GM19043 (cell line): ENCODE measurements at regions not wholly inside any gene's neighbourhood (a gene's known extent, or its start where the extent isn't known, plus 50 kb on each side); places are given as distances from the start of the nearest gene placed in this dataset.
"Not testable (repeated sequence)": the region's sequence is repeated elsewhere in the genome, so short reads cannot be mapped to it uniquely, and the experiment has no call there.

Source experiments
- ATAC-seq: cut with Tn5 transposase; IDR thresholded peaks from one replicate; pipeline ENCODE4 v1.9.1; 2021; ENCODE audit warnings: low read depth; ENCODE audit not compliant: unreplicated experiment

GRCh38 chr6:9086331-9086730 is 651.0 kb upstream of the SLC35B3 start:
- no peak for ATAC-seq

GRCh38 chr6:9085709-9086070 is 650.3 kb upstream of the SLC35B3 start:
- no peak for ATAC-seq

- no peak for ATAC-seq
Measured at GRCh38 chr6:9085054-9085708, 649.8 kb upstream of the SLC35B3 start.

GRCh38 chr6:9083108-9083507 is 647.8 kb upstream of the SLC35B3 start:
- no peak for ATAC-seq

GRCh38 chr6:9066726-9067125 is 631.4 kb upstream of the SLC35B3 start:
- ATAC-seq, result no peak

GRCh38 chr6:9064156-9064555 is 628.8 kb upstream of the SLC35B3 start:
- ATAC-seq, result no peak

GRCh38 chr6:9062596-9062995 is 627.3 kb upstream of the SLC35B3 start:
- no peak for ATAC-seq

GRCh38 chr6:9057937-9058336 is 622.6 kb upstream of the SLC35B3 start:
- no peak for ATAC-seq

- no peak for ATAC-seq
Measured at GRCh38 chr6:9056556-9056955, 621.2 kb upstream of the SLC35B3 start.

GRCh38 chr6:9044426-9044825 is 609.1 kb upstream of the SLC35B3 start:
- ATAC-seq, result no peak

GRCh38 chr6:9040718-9041117 is 605.4 kb upstream of the SLC35B3 start:
- no peak for ATAC-seq

- no peak for ATAC-seq
Measured at GRCh38 chr6:9039258-9039657, 603.9 kb upstream of the SLC35B3 start.

GRCh38 chr6:9028086-9028485 is 592.7 kb upstream of the SLC35B3 start:
- no peak for ATAC-seq

GRCh38 chr6:9025796-9026394 is 590.5 kb upstream of the SLC35B3 start:
- ATAC-seq, result no peak

GRCh38 chr6:9025228-9025627 is 589.9 kb upstream of the SLC35B3 start:
- ATAC-seq, result no peak

GRCh38 chr6:9024246-9024645 is 588.9 kb upstream of the SLC35B3 start:
- not testable (repeated sequence) for ATAC-seq

GRCh38 chr6:9020001-9020400 is 584.7 kb upstream of the SLC35B3 start:
- ATAC-seq, result no peak

GRCh38 chr6:9009931-9010330 is 574.6 kb upstream of the SLC35B3 start:
- ATAC-seq, result no peak

- ATAC-seq, result no peak
Measured at GRCh38 chr6:9007027-9007426, 571.7 kb upstream of the SLC35B3 start.

- ATAC-seq, result no peak
Measured at GRCh38 chr6:9002833-9003232, 567.5 kb upstream of the SLC35B3 start.

- ATAC-seq, result no peak
Measured at GRCh38 chr6:8995156-8995555, 559.8 kb upstream of the SLC35B3 start.

GRCh38 chr6:8993111-8993510 is 557.8 kb upstream of the SLC35B3 start:
- ATAC-seq, result no peak

- no peak for ATAC-seq
Measured at GRCh38 chr6:8991844-8992243, 556.5 kb upstream of the SLC35B3 start.
